IPS-NIHi7 (cell line): ENCODE measurements at regions not wholly inside any gene's neighbourhood (a gene's known extent, or its start where the extent isn't known, plus 50 kb on each side); places are given as distances from the start of the nearest gene placed in this dataset.

Experiments
- DNase-seq: peaks from one replicate; pipeline ENCODE4 v3.0.0; 2012; ENCODE audit warnings: mixed read lengths; ENCODE audit errors: extremely low spot score

DNA sequence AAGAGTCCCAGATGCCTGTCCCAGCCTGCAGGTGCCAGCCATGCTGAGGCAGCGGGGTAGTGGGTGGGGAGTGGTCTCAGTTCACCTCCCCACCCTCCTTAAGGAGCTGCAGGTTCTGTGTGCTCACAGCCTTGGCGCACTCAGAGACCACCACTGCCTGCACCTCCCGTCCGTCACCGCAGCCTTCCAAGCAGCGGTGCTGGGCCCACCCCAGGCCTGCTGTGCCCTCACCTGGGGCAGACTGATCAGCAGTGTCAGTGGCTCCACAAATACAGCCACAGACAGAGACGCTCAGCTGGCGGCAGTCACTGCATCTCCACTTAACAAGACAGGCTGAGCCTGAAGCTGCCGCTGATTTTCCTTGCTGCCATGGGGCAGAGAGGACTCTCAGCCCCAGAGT, 120.2 kb downstream of the RFLNA start:
- DNase-seq, result no peak

DNA sequence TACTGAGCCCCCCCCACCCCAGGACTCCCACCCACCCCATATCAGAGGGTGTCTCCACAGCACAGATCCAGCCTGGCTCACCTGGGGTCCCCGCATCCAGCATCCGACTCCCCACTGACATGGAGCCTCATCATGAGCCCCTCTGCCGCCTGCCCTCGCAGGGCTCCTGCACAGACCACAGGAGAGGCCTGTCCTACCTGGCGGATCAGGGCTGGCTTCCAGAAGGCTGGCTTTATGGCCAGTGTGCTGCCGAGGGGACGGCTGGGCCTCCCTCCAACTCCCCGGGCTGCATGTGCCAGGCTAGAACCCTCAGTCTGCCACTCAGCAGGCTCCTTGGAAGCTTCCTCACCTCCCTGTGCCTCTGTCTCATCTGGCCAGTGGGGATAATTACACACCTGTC, 119.0 kb downstream of the RFLNA start:
- no peak for DNase-seq

DNA sequence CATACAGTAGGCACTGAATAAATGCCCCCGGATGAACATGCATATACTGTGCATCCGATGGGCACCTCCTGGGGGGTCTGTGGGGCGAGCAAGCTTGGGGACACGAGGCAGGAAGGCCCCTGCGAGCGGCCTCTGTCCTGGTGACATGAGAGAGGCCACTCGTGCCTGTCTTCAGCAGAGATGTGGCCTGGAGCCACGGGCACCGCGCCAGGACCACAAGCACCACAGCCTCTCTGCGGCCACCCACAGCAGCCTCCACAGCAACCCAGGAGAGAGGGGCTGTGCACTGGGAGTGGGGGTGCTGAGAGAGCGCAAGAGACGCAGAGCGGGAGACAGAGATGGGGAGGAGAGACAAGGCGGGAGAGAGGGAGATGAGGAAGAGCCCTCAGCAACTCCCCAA, 118.5 kb downstream of the RFLNA start:
- DNase-seq, result no peak

DNA sequence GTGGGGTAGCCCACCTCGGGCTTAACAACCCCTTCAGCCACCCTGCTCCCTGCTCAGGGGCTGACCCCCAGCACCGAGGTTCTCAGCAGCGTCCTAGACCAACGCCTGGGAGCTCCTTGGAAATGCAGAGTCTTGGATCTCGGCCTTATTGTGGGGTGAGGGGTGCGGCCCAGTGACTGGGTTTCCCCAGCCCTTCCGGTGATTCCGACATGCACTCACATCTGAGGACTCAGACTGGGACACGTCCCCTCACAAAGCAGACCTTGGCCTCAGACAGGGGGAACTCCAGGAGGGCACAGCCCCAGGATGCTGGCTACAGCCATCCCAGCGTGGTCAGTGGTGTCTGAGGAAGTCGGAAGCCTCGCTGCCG, 117.7 kb downstream of the RFLNA start:
- no peak for DNase-seq

DNA sequence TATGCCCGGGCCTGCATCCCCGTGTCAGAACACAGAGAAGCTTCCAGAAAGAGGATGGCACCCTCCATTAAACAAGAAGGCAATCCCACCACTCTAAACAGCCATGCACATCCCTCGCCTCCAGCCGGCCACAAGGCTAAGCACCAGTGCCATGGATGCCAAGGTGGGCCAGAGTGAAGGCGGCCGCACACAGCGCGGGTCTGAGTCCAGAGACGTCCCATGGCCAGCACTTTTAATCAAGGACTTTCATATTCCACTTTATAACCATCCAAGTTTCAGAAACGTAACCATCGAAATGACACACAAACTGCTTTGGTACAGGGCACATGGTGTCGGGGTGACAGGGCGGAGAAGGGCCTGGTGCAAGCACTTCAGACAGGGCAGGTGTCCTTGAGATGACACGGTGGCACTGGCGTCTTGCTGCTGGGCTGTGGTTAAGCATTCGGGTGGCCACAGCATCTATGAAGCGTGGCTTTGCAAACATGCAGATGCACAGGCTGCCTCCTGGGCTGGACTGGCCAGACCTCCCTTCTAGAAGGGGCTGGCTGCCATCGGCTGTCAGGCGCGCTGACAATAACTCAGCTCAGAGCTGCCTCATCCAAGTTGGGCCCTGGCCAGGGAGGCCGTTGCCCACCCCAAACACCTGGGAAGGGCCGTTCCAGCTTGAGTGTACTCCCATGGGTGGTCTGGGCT, 117.2 kb downstream of the RFLNA start:
- DNase-seq, result no peak

DNA sequence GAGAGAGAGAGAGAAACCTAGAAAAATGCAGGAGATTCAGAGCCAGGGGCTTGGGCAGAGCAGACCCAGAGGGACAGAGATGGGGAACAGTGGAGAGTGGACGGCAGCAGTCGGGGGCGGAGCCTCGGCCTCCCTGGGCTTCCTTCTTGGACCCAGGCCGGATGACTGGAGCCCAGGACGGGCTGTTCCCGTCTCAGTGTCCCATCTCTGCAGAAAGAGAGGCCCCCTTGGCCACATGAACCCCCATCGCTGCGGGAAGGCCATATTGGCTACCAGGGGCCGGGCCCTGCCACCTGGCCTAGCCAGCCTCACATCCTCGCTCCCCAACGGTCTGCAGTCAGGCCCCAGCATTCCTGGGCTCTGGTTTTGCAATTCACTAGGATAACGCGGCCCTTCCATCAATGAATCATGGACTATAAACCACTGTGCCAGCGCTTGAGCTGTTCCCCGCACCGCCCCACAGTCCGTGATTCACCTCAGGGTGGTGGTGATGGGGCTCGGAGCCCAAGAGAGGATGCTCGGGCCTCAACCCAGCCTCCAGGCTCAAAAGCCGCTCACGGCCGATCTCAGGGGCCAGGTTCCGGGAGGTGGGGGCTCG, 116.5 kb downstream of the RFLNA start:
- DNase-seq, result no peak

DNA sequence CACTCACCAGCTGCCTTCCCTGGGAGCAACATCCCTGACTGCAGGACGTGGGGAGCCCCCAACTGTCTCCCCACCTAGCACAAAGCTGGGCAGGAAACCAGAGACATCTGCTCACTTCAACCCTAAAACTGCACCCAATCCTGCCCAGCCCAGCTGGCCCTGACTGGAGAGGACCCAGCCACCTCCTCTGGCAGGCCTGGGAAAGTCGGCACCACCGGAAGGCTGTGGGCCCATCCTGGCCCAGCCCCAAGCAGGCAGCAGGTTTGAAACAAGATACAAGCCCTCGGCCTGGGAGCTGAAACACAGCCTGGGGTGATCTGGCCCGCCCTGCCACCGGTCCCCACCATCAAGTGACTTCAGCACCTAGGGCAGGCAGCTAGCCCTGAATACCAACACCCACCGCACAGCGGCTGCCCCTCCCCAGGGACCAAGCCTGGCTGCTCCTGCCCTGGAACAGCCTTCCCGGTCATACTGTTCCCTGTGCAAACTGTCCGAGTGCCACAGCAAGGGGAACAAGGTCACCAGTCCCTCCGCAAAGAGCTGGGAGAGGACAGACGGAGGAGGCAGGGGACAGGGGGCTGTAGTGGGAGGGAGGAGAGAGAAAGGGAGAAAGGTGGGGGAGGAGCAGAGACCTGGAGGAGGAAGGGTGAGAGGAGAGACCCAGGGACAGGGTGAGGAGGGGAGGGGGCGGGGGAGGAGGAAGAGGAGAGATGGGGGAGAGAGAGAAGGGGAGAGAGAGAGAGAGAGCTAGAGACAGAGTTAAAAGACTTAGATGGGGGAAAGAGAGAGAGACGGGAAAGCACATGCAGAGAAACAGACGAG, 115.7 kb downstream of the RFLNA start:
- no peak for DNase-seq

DNA sequence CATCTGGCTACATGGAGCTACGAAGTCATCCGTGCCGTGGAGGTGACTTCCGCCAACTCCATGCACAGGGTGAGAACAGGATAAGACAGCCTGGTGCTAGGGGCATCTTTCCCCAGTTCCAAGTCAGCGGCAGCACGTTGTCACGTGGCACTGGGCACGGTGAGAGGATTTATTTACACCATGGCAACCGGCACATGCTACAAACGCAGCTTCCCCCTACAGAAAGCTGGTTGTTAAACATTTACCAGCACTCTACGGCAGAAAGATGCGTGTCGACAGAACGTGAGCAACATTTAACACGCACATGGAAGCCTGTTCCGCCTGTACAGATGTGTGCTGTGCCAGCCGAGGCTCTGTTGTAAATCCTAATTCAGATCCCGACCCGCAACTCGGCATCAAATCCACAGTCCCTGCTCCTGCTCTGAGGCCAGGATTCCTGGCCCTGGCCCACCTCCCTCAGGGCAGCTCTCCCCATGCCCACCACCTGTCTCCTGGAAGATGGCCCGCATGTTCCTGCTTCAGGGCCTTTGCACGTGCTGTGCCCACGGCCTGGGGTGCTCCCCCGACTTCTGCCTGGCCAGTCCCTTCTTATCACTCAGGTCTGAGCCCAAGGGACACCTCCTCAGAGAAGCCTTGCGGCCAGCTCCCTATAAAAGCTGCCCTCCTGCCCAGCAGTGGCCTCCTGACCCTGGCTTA, 114.1 kb downstream of the RFLNA start:
- DNase-seq, result no peak

DNA sequence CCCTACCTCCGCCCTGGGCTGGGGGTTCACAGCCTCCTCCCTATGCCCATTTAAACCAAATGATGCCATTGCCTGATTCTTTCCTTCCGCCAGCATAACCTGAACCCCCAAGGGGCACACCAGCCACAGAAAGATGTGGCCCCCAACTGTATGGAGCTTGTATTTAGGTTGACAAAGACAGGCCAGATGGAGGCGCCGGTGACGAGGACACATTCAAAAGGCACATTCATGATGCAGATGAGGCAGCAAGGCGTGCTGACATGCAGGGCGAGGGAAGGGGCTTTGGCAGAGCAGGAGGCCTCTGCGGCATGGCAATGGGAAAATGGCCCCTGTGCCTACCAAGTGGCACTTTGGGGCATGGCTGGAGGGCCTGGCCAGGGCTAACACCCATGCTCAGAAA, 112.2 kb downstream of the RFLNA start:
- no peak for DNase-seq

DNA sequence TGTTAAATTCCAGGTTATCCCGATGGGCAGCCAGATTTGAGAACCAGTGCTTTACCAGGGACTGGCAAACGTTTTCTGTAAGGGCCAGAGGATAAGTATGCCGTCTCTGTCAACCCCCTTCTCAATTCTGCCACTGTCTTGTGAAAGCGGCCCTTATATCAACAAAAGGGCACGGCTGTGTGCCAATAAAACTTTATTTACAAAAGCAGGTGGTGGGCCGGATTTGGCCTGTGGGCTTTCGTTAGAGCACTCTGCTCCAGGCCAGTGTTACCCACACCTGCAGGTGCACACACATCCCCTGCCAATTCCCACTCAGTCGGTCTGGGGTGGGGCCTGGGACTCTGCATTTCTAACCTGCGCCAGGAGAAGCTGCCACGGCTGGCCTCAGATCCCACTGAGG, 111.2 kb downstream of the RFLNA start:
- no peak for DNase-seq

DNA sequence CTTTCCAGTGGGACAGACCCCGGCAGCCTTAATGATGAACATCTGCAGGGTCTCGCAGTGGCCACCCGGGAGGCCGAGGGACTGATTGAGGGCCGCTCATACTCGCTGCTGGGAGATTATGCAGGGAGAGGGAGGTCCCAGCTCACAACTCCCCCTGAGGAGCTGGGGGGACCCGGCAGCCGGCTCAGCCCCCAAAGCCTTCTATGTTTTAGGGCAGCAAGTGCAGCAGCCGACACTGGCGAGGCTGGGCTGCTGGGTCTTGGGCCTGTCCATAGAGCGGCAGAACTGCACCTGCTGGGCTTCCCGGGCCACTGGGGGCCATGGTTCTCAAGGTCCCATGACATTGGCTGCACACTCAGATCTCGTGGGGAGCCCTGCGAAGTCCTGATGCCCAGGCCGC, 110.7 kb downstream of the RFLNA start:
- DNase-seq, result no peak

DNA sequence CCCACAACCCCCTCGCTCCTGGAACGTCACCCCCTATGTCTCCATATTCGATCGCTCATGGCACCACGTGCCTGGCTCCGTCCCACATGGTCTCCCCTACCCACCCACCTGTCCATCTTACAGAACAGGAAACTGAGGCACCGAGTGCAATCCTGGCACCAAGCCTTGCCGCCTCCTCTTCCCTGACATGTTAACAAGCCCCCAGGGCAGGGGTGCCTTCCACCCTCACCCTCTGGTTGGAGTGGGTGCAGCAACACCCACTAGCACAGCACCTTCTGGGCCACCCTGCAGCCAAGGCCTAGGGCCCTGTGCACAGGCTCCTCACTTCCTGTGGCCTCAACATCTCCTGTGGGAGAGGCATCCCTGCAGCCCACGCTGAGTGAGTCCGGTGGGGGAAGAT, 110.3 kb downstream of the RFLNA start:
- no peak for DNase-seq

DNA sequence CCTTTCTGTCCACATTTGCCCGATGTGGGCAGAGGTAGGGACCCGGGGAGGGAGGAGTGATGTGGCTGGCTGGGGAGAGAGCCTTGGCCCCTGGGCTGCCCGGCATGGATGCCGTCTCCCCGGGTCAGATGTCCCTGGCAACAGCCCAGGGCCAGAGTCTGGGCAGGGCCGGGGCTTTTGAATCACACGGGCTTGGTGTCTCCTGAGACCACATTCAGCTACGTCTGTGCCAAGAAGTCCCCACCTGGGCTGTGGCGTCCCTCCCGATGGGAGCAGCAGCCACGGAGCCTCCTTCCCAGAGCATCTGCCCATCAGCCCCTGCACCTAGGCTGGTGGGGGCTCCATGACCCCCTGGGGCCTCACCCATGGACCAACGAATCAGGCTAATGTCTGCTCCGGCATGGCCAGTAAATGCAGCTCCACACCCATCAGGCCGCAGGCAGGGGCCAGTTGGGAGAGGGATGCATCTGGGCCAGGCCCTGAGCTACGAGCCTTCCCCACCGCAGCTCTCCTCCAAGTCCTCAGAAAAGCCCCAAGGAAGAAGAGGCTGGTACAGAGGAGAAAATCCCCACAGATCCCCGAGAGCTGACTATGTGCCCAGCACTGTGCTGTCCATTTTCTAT, 109.4 kb downstream of the RFLNA start:
- no peak for DNase-seq

DNA sequence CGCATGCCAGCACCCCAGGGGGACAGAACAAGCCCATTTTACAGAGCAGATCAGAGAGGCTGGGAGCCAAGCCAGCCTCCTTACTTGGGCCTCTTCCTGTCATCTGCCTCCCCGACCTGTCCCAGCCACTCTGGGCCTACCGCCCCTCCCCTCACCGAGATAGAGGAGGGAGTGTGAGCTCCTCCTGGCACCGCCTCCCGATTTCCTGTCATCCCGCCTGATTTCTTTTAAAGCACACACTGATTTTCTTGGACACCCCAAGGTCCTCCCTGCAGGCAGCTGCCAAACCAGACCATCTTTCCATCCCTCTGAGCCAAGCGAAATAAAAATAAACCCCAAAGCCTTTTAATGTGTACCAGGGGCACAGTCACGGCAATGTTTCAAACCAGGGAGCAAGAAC, 108.4 kb downstream of the RFLNA start:
- no peak for DNase-seq

DNA sequence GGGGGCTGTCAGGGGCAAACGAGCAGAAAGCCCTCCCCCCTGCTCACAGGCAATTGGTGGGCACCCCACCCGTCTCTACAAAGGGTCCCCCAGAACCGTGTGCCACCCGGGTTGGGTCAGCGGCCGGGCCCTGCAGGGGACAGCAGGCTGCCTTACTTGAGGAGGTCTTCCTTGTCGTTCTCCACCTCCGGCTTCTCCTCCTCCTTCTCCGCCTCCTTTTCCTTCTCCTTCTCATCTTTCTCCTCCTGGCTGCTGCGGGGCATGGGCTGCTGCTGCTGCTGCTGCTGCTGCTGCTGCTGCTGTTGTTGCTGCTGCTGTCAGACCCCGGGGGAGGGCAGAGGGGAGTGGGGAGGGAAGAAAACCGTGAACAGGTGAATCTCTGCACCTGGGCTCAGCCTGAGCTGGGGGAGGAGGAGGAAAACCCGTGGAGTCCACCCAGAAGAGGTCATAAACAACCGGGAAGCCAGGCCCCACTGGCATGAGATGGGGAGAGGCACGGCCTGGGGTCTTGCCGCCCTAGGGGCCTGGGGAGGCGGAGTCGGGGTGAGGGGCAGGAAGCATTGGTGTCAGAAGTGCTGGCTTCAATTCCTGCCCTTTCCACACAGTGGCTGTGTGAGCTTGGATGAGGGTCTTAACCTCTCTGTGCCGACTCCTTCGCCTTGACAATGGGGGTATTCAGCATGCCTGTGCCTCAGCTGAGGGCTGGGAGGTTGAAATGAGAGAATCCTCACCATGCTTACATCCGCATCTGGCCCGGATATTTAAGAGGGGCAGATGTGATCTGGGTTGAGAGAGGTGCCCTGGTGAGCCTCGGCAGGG, 107.6 kb downstream of the RFLNA start:
- no peak for DNase-seq

DNA sequence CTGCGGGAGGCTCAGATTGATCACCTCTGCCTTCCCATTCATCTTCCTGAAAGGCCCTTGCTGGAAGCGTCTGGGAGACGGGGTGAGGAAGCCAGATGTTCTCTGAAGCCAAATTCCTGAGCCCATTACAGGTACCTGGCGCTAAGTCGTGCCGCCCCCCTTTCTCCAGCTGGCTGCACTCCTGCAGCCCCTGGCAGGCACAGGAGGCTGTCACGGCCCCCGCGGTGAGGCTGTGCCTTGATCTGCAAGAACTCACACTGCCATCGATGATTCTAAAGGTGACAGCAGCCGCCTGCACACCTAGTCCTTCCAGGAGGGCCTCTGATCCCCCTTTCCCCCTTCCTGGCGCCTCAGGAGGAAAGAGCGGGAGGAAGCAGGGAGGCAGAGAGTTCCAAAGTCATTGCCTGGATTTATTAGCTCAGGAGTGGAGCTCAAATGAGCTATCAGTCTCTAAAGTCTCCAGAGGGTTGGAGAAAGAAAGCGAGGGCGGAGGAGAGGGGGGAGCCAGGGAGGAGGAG, 106.9 kb downstream of the RFLNA start:
- no peak for DNase-seq

DNA sequence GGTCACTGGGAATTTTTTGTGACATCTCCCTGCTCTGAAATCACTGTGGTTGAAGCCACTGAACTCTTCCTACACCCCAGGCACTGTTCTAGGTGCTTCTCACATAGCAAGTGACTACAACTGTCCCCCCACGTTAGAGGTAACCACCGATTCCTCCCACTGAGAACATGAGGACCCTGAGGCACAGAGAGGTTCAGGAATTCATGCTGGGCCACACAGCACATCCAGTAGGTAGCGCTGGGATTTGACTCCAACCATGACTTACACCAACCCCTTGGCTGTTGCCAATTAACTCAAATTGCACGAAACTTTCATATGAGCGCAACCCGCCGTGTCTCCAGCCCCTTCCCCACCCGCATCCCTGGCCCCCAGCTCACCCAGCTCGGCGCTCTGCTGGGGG, 105.2 kb downstream of the RFLNA start:
- DNase-seq, result no peak

DNA sequence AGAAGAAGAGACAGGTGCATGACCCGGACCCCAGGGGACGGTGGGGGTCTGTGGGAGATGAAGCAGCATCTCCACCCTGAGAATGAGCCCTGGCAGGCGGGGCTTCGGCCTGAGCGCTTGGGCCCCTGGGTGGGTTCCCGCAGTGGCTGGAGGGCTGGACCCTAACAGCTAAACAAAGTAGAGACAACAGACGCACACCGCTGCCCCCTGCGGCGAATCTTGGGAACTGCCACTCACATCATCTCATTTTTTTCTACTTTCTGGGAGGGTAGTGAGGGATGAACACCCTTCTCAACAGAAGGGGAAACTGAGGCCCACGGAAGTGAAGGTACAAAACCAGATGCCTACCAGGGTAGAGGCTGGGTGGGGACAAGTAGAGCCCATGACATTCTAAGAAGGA, 104.7 kb downstream of the RFLNA start:
- peak; percentile 74 for DNase-seq

DNA sequence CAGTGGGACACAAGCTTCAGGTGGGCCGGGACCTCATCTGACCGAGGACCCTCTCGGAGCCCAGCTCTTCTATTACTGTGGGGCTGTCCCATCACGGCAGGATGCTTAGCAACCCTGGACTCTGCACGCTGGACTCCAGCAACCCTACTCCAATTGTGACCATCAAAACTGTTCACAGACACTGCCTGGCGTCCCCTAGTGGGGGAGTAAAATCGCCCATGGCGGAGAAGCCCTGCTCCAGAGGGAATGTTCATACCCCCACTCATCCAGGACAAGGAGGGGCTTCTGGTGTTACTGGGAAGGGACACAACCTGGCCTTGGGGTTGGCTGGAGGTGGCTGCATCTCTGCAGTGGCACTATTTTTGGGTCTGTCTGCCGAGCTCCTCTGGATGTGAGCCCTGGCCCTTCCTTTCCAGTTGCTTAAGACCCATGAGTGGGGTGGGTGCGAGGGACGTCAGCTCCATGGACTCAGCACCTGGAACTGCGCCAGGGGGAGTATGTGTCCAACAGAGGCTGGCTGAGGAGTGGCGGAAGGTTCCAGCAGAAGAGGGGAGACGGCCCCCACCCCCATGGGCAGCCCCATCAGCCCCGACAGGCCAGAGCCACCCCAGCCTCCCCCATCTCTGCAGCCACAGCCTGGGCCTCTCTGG, 103.8 kb downstream of the RFLNA start:
- no peak for DNase-seq

DNA sequence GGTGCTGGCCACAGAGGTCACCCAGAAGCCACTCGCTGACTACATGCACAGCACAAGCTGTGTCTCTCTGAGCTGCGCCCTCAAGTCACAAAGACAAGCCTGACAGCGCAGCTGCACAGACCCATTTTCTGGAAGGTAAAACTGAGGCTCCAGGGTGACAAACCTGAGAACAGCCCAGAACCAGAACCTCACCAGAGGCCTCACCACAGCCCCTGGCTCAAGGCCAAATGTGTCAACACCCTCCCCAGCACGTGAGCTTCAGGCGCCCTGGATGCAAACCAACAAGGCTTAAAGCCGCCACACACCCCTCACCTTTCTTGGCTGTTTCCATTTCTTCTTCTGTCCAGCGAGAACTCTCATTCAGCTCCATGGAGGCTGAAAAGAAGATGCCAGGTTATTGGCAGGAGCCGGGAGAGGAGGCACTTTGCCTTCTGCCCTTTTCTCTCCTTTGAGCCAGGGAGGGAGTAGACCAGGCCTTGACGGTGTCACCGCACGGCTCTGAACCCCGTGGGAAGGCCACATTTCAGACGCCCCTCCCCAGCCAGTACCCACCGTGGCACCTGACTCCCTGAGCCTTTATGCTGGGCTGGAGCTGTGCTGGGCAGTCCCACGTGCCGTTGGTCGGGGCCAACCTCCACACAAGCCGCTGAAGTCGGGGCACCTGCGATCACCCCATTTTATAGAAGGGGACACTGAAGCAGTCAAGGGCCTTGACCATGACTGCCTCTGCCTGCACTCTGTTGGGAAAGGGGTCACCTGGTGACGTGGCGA, 103.1 kb downstream of the RFLNA start:
- DNase-seq, result no peak
